CD4-positive, alpha-beta T cell treated with Interleukin-1 beta for 1 hour (primary cell): ENCODE measurements at regions not wholly inside any gene's neighbourhood (a gene's known extent, or its start where the extent isn't known, plus 50 kb on each side); places are given as distances from the start of the nearest gene placed in this dataset.
"Not testable (repeated sequence)": the region's sequence is repeated elsewhere in the genome, so short reads cannot be mapped to it uniquely, and the experiment has no call there.

Source experiments
- DNase-seq, 2 donors: peaks; one replicate each; pipeline ENCODE4 v3.0.0-alpha.2; 2020 to 2022

DNA sequence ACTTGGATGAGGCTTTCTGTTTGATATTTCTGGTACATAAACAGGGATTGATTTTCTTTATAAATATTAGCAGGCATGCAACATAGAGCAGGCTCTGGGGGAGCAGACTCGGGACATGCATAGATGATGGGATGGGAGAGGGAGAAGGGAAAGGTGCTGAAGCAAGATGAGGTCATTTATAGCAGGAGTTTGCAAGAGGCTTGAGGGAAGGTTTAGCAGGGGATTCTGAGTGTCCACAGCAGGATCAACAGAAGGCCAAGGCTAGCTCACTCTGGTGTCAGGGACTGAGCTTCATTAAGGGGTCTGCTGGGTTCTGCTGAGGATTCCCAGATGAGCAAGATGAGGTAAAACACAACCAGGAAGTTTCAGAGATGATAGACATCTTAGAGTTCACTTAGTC is 309.1 kb upstream of the CELF4 start:
- DNase-seq: no peak

DNA sequence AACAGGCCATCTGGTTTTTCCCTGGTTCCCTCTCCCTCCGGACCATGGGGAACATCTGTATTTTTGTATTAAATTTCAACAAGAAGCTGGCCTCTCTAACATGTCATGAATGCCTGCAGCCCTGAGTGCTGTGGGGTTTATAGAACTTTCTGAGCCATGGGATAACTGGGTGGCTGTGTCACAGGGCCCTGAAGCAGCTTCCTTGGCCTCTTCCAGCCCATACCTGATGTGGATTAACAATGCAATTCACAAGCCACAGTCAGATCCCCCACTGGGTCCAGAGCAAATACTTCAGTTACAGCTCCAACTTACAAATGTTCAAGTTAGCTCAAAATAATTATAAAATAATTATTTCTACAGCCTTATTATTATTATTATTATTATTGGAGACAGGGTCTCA is 307.8 kb upstream of the CELF4 start:
- no peak for DNase-seq

DNA sequence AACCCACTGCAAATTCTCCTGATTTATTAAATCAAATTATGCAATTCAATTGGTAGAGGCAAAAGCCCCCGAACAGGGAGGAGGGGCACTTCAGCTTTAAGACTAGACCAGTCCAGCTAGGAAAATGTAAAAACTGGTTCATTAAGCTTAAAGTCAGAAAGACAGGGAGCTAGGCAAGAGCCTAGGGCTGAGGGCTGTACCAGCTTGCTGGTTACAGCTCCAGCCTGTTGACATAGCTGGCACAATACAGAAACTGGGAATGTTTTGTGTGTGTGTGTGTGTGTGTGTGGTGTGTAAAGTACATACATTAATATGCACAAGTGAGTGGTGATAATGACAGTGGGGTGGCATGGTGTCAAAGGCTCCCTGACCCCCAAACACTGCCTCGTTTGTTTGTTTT is 307.0 kb upstream of the CELF4 start:
- no peak for DNase-seq

DNA sequence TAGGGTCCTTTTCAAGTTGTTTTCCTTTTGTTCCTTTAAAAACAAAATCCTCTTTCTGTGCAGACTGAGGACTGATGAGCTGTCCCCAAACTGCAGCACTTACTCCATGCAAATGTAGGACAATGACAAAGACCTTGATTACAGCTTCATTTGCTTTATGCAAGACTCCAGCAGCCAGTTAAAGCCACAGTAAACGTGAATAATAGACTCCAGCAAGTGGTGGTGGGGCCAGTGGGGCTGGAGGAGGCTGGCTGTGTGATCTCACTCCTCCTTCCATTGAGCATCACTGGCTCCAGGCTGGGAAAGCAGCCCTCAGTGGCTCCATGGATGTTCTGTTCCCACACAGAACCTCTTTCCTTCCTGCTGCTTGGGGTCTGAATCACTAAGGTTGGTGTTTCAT is 306.0 kb upstream of the CELF4 start:
- DNase-seq: no peak

DNA sequence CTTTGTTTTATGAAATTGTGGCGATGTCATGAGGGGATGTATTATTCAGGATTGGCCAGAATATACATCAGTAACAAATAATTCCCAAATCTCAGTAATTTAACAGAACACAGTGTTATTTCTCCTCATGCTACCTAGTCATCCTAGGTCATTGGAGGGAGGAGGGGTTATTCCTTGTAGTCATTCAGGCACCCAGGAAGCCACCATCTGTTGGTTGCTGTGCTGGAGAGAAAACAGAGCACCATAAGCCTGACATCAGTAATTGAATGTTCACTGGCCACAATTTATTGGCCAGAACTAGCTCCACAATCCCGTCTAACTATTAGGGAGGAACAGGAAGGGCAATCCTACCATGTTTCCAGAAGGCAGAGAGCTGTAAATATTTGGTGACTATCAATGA is 303.5 kb upstream of the CELF4 start:
- DNase-seq: no peak

DNA sequence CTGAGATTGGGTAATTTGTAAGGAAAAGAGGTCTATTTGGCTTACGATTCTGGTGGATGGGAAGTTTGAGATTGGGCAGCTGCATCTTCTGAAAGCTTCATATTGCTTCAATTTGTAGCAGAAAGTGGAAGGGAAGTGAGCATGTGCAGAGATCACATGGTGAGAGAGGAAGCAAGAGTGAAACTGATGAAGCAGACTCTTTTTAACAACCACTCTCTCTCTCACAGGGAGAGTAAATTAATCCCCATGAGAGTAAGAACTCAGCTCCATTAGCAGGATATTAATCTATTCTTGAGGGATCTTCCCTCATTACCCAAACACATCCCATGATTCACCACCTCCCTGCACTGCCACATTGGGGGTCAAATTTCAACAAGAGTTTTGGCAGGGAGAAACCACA is 298.5 kb upstream of the CELF4 start:
- no peak for DNase-seq

DNA sequence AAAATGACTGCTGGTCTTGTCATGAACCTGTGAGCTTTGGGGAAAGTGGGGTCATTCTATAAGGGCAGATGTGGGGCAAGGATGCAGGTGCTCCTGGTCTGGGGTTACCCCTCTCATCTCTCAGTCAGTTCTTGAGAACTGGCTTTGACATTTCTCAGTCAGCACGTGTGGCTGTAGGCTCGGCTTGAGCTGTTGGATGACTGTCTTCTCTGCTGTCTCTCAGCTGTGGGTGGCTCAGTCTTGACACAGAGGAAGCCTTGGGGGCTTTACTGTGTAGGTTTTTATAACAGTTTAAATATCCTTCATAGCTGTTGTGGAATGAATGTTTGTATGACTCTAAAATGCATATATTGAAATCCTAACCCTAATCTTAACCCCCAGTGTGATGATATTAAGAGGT is 296.4 kb upstream of the CELF4 start:
- DNase-seq: no peak

DNA sequence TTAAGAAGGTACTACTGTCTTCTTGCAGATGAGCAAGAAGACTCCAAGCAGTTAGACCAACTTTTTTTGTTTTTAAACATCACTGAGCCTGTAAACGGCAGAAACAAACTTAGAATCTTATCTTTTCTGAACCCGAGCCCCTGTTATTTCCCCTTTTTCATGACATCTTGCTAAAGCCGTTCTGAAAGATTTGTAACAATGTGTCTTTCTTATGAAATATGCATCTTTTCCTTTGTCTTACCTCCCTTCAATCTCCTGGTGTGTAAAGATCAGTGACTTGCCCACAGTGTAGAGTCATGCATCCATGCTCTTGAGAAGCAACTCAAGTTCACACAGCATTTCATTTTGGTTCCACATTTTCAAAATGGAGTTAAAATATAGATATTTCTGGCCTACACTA is 288.8 kb upstream of the CELF4 start:
- DNase-seq: no peak

DNA sequence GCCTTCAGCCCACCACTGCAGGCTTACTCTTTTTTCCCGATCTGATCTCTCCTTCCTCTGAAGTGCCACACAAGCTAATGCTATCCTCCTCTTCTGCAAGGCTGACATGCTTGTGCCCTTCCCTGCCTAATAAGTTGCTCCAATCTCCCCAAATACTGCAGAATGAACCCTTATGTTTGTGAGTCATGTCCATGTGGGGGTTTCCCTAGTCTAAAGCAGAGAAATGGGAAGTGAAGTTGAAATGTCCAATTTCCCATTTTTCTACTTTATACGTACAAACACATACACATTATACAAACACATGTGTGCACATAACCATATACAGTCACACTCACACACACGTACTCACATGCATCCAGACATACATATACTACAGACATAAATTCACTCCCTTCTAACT is 288.1 kb upstream of the CELF4 start:
- DNase-seq: no peak

DNA sequence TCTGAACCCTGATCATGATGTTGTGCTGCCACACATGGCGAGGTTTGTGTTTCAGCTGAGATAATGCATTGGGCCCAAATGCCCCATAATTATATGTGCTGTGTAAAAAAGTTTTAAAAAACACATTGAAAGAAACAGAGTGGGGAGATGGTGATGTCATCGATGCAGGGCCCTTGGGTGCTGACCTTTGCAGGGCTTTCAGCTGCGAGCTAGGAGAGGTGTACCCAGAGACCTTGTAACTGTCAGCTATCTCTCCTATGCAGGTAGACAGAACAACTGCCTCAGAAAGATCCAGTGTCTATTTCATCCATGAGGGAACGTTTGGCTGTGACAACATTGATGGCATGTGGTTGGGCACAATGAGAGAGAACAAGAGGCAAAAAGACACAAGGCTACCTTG is 286.9 kb upstream of the CELF4 start:
- no peak for DNase-seq

DNA sequence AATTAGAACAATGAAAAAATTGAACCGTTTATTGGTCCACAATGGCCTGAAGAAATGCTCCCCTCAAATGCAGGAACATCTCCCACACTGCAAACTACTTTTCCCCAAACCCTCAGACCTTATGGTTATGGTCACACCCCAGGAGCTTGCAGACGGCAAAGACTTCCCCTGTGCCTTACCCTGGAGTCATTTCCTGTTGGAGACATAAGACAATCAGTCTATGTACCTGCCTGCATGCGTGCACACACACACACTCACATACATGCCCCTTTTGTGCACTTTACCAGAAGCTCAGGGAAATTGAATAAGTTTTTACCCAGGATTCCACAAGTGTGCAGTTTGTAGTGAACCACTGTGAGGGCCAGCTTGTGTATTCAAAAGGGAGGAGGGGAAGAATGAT is 281.9 kb upstream of the CELF4 start:
- DNase-seq: no peak

DNA sequence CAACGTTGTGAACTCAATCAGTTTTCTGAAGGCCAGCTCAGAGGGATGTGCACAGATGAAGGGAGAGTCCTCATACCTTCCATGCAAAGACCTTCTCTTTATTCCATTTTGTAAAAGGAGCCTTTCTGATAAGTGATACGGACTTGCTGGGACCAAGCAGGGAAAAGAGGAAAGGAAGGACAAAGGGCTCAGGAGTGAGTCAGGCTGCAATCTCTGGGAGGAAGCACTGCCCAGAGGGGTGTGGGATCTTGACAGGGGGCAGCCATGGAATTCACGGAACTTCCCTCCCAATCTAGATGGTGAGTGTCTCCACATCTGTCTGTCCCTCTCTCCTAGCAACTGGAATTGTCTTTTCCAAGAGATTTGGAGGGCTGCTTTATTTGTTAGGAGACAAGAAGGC is 281.4 kb upstream of the CELF4 start:
- DNase-seq: no peak

DNA sequence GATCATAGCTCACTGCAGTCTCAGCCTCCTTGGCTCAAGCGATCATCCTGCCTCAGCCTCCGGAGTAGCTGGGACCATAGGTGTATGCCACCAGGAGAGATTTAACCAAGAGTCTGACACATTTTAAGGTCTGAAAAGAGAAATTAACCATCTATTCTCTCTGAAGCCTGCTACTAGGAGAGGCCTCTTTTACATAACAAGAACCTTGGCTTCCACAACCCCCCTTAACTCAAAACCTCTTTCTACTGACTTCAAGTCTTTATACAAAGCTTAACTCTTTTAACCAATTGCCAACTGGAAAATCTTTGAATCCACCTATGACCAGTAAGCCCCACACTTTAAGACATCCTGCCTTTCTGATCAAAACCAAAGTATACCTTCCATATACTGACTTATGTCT is 279.9 kb upstream of the CELF4 start:
- no peak for DNase-seq

DNA sequence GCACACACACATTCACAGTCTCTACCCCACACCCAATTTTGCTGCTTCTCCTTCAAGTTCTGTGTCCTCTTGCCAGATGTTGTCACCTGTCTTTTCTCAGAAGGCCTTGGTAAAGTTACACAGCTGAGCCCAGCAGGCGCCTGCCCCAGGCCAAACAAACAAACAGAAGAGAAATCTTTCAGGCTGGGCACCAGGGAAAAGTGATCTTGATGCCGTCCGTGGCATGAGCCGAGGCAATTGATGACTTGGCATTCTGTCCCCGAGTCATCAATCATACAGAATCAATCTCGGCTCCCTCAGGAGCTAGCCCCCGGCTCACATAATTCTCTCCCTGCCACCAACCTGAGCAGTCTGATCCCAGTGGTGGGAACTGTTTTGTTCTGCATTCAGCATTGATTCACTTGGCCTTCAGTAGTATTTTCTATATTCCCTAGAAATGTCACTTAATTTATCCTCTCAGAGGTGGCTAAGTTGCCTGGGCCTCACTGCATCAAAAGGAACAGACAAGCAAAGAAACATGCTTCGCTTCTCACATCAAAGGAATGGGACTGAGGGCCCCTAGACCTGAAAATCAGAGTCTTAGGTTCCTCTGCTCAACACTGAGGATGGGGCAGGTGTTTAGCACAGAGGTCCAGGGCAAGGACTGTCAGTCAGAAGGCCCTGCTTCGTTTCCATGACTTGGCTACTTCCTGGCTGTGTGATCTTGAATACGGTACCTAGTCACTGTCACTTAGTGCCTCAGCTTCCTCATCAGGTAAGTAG is 278.8 kb upstream of the CELF4 start:
- no peak for DNase-seq

DNA sequence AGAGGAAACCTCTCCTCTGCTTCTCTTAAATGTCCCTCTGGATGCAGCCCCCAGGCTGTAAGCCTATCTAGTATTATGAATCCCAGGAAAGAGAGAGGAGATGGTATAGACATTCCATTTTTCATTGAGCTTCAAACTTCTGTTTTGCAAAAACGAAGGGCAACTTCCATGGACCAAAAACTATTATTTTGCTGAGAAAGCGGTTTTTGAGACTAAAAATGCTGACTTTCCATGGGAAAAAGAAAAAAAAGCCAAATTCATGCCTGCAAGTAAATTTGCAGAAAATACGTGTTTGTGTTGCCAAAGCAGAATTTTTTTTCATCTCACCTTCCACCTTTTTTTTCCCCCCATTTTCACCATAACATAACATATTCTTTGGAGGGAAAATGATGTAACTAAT is 272.5 kb upstream of the CELF4 start:
- no peak for DNase-seq

DNA sequence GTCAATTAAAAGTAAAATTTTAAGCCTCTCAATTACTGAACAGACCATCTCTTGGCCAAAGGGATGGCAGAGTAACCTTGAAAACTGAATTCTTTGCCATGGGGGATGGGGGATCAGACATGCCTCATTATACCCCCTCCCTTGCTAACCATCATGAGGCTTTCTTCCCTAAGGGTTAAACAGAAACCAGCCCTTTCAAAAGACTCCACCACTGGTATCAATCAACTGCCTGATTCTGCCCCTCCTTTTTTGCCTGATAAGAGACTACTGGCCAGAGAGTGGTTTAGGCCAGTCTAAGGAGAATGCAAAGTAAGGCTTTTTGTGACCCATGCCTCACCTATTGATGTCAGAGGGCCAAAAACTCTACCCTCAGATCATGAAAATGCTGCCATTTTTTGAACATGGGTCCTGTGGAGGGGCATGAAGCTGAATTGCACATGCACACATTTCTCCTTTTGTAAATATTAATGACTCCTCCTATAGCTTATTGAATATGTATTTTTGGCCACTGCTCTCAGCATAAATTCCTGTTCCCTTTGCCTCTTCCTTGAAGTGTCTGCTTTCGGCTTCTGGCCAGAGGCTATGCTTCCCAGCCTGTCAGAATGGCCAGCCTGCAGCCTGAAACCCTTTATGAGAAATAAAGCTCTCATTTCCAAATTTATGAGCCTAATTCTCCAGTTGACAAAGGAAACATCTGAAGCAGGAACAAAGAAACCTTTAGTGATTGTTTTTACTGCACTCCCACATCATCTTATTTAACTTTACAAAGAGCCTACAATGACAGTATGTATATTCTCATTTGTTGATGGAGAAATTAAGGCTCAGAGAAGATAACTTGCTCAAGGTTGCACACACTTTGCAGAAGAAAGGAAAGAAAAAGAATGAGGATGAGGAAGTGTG is 270.7 kb upstream of the CELF4 start:
- DNase-seq: no peak

DNA sequence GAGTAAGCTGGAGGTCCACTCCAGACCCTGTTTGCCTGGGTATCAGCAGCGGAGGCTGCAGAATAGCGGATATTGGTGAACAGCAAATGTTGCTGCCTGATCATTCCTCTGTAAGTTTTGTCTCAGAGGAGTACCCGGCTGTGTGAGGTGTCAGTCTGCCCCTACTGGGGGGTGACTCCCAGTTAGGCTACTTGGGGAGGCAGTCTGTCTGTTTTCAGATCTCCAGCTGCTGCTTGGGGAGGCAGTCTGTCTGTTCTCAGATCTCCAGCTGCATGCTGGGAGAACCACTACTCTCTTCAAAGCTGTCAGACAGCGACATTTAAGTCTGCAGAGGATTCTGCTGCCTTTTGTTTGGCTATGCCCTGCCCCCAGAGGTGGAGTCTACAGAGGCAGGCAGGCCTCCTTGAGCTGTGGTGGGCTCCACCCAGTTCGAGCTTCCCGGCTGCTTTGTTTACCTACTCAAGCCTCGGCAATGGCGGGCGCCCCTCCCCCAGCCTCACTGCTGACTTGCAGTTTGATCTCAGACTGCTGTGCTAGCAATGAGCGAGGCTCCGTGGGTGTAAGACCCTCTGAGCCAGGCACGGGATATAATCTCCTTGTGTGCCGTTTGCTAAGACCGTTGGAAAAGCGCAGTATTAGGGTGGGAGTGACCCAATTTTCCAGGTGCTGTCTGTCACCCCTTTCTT is 266.6 kb upstream of the CELF4 start:
- DNase-seq: not testable (repeated sequence)

DNA sequence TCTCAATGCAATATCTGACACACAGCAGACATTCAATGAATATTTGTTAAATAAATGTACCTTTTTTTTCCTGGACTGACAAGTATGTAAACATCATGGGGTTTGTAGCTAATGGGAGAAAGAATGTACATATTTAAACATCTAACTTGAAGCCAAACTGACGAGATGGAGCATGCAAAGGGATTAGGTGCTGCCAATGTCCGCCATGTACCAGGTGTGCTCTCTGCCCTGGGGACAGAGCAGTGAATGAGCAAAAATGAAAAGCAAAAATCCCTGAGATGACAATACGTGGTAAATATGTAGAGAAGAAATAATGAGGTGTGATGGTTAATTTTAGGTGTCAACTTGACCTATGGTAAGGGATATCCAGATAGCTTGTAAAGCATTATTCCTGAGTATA is 247.4 kb upstream of the CELF4 start:
- DNase-seq: no peak

DNA sequence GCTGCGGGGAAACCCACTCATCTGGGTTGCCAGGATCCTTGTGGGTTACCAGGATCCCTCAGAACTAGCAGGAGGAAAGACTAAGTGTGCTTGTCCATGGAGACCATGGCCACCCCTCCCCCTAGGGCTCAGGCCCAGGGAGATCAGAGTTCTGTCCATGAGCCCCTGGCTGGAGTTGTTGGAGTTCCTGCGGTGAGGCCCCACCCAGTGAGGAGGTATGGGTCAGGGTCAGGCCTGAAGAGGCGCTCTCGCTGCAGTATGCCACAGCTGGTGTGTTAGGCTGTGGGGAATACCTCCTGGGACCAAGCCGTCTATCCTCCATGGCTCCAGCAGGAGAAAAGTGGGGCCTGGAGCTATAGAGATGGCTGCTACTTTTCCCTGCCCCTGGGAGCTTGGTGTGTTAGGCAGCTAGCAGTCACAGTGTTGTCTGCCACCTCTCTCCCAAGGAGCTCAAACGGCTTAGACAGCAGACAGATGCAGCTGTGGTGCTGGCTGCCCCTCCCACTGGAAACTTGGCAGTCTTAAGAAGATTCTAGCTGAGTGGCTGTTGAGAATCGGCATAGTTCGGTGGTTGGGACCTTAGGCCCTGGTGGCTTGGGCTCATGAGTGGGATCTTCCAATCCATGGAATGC is 240.3 kb upstream of the CELF4 start:
- no peak for DNase-seq

DNA sequence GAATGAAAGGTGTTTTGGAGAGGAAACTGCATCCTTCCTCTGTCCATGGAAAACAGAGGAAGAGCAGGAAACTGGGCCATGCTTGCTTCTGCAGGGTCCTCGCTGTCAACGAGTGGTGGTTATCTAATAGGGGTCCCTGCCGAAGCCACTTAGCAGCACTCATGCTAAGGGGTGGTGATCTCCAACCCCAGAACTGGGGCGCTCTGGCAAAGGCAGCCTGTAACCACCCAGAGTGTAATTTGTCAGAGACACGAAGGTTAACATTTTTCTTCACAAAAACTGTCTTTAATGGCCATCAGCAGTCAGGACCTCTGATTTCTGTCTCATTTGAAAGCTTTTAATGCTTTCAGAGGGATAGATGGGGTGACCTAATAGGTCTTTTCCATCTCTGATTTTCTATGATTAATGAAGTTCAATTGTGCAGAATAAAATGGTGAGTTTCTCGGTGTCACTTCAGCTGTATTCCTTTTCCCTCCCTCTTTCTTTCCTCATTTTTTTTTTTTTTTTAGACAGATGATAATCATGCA is 231.3 kb upstream of the CELF4 start:
- no peak for DNase-seq

DNA sequence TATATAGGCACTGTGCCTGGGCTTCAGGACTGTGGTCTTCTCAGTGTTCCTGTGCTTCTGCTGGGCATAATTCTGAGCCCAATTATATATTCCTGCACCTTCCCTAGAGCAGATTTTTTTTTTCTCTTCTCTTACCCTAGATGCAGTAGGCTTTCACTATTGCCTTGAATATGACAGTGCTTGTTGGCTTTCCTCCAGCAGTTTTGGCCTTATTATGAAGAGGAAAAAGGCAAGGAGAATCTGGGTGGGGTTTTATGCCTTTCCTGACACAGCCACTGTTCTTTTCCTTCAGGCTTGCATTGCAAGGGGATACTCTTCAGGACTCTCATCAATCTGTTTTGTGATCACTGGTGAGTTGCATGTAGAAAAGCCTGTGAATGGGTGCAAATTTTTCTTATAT is 221.9 kb upstream of the CELF4 start:
- no peak for DNase-seq

DNA sequence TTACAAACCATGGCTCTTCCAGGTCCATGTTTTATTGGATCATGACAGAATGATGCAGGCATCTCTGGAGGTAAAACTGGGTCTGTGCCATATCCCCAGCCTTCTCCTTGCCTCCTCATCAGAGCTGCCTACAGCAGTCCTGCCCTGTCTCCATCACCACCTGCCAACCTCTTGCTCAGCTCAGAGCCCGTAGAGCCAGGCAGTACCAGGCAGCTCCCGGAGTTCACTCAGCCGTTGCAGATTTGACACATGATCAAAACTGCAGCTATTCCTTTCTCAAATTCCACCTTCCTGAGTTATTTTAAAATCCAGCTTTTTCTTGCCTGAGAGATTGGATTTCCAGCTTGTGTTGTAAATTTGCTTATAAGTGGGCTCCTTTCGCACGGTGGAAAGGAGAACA is 218.2 kb upstream of the CELF4 start:
- no peak for DNase-seq

DNA sequence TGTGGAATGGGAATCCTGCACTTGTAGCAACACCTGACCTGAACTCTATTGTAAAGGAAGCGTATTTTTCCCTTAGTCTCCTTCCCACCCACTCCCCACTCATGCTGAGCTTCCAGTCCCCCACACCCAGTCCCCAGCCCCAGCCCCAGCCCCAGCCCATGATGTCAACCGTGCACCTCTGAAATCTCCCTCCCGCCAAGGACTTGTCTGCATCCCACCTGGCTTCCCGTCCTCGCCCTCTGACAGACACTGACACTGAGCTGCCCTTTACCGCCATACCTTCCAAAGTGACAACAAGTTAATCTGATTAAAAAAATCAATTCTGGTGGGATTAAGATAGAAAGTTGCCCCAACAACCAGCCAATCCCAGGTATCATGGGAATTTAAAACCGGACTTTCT is 213.6 kb upstream of the CELF4 start:
- DNase-seq: no peak
